Sigmoid colon (tissue), 6 donors: ENCODE measurements at regions not wholly inside any gene's neighbourhood (a gene's known extent, or its start where the extent isn't known, plus 50 kb on each side); places are given as distances from the start of the nearest gene placed in this dataset.

Source experiments
- DNase-seq: peaks from one replicate; pipeline ENCODE4 v3.0.0-alpha.2; 2019
- H3K27ac ChIP-seq, 4 donors: fragments of 200-600 bp; sonication (generic); one replicate each; pipeline ENCODE4 v1.5.1; 2016 to 2019; ENCODE audit warnings: mild to moderate bottlenecking in 1 of 4
- H3K27me3 ChIP-seq, 3 donors: fragments of 200-600 bp; sonication (generic); one replicate each; pipeline ENCODE4 v1.5.1; 2019; ENCODE audit warnings: mild to moderate bottlenecking in 1 of 3
- H3K36me3 ChIP-seq, 4 donors: fragments of 200-600 bp; sonication (generic); one replicate each; pipeline ENCODE4 v1.5.1; 2016 to 2019
- H3K4me1 ChIP-seq, 4 donors: fragments of 200-600 bp; sonication (generic); one replicate each; pipeline ENCODE4 v1.5.1; 2017 to 2019
- H3K4me3 ChIP-seq, 4 donors: fragments of 200-600 bp; sonication (generic); one replicate each; pipeline ENCODE4 v1.5.1; 2017 to 2019; ENCODE audit warnings: mild to moderate bottlenecking in 2 of 4, moderate library complexity in 1 of 4
- H3K9me3 ChIP-seq, 4 donors: fragments of 200-600 bp in 3 of 4; sonication (generic) in 3 of 4; one replicate each; pipeline versions ENCODE4 v1.5.1 to v1.6.1; 2013 to 2019
- EP300 ChIP-seq, 4 donors: sonication (generic); formaldehyde crosslinking; IDR thresholded peaks; one replicate each; pipeline ENCODE4 v1.6.1; 2017; ENCODE audit warnings: antibody characterized with exemption in 4 of 4
- POLR2A ChIP-seq, 2 donors: fragments of 450-650 bp; IDR thresholded peaks; one replicate each; pipeline ENCODE4 v1.6.1; 2016; ENCODE audit warnings: antibody characterized with exemption in 2 of 2, mild to moderate bottlenecking in 2 of 2, moderate library complexity in 2 of 2
- POLR2AphosphoS5 ChIP-seq, 4 donors: sonication (generic); formaldehyde crosslinking; IDR thresholded peaks; one replicate each; pipeline ENCODE4 v1.6.1; 2017; ENCODE audit warnings: antibody characterized with exemption in 4 of 4
- WGBS, 2 donors: extraction: QIAGEN DNeasy Blood & Tissue Kit; methylation state at CpG; one replicate each; pipeline ENCODE4 v1.1.7; 2013; 5-methylcytosine and 5-hydroxymethylcytosine counted together
- intact Hi-C: fragments of 100-400 bp; cut with DNase I; formaldehyde crosslinking; loops from one replicate; pipeline ENCODE4 v1.15.1; 2023
- TF ChIP-seq, protein P1 (sequence below), 4 experiments: fragments of 450-650 bp in 3 of 4; fragments of 200-600 bp in 1 of 4; IDR thresholded peaks; one replicate each; pipeline ENCODE4 v1.5.1; 2016 to 2019; ENCODE audit warnings: antibody characterized with exemption in 4 of 4, mild to moderate bottlenecking in 3 of 4, moderate library complexity in 2 of 4
- donor health status: healthy with polysubstance abuse.
- donor health status: healthy.

- DNase-seq: no peak
- TF ChIP-seq, protein P1, sequence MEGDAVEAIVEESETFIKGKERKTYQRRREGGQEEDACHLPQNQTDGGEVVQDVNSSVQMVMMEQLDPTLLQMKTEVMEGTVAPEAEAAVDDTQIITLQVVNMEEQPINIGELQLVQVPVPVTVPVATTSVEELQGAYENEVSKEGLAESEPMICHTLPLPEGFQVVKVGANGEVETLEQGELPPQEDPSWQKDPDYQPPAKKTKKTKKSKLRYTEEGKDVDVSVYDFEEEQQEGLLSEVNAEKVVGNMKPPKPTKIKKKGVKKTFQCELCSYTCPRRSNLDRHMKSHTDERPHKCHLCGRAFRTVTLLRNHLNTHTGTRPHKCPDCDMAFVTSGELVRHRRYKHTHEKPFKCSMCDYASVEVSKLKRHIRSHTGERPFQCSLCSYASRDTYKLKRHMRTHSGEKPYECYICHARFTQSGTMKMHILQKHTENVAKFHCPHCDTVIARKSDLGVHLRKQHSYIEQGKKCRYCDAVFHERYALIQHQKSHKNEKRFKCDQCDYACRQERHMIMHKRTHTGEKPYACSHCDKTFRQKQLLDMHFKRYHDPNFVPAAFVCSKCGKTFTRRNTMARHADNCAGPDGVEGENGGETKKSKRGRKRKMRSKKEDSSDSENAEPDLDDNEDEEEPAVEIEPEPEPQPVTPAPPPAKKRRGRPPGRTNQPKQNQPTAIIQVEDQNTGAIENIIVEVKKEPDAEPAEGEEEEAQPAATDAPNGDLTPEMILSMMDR (IDR thresholded peaks at IDR 0.05): no peak
- no peak for TF ChIP-seq EP300 (IDR thresholded peaks at IDR 0.05)
- no peak for TF ChIP-seq POLR2A (IDR thresholded peaks at IDR 0.05)
- H3K36me3 ChIP-seq: no peaks in the 10 kb centered on the region
- no peak overlapping the region for H3K27ac ChIP-seq
- intact Hi-C loops: no loop called here
- H3K27me3 ChIP-seq: no peaks in the 10 kb centered on the region
- 80 to 89% methylated on average over 9 of the region's 9 CpGs for WGBS, 2 donors
- H3K9me3 ChIP-seq: no peaks in the 10 kb centered on the region
- H3K4me1 ChIP-seq: no peaks in the 10 kb centered on the region
- H3K4me3 ChIP-seq: no peak overlapping the region
Measured at GRCh38 chr20:53880108-53880641, 190.2 kb downstream of the BCAS1 start.

DNA sequence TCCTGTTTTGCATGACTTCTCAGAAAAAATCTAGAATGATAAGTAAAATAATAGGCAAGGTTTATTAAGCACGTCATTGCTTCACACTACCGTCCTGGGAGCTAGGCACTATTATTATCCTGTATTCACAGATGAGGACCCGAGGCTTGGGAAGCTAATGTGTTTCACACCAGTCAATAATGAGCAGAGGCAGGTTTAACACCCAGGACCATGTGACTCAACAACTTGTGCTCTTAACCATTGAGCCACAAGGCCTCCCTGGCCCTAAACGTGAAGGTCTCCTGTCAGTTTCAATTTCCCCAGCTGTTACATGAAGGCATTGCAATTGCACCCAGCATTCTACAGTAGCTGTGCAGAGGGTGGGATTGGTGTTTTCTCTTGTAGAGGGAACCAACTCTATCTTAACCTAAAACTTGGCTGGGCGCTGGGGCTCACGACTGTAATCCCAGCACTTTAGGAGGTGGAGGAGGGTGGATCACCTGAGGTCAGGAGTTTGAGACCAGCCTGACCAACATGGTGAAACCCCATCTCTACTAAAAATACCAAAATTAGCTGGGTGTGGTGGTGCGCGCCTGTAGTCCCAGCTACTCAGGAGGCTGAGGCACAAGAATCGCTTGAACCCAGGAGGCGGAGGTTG, 191.2 kb downstream of the BCAS1 start:
- Histone ChIP-seq H3K36me3 (no peaks in the 10 kb centered on the region), H3K9me3 (no peaks in the 10 kb centered on the region), H3K27ac (no peak overlapping the region), H3K4me1 (no peaks in the 10 kb centered on the region), H3K4me3 (no peak overlapping the region), H3K27me3 (no peaks in the 10 kb centered on the region)
- 58 to 75% methylated on average over 10 of the region's 10 CpGs for WGBS, 2 donors
- TF ChIP-seq EP300 (IDR thresholded peaks at IDR 0.05) (no peak), POLR2AphosphoS5 (IDR thresholded peaks at IDR 0.05) (no peak), POLR2A (IDR thresholded peaks at IDR 0.05) (no peak)
- TF ChIP-seq, protein P1 (IDR thresholded peaks at IDR 0.05): no peak
- no peak for DNase-seq
- intact Hi-C loops: no loop called here

DNA sequence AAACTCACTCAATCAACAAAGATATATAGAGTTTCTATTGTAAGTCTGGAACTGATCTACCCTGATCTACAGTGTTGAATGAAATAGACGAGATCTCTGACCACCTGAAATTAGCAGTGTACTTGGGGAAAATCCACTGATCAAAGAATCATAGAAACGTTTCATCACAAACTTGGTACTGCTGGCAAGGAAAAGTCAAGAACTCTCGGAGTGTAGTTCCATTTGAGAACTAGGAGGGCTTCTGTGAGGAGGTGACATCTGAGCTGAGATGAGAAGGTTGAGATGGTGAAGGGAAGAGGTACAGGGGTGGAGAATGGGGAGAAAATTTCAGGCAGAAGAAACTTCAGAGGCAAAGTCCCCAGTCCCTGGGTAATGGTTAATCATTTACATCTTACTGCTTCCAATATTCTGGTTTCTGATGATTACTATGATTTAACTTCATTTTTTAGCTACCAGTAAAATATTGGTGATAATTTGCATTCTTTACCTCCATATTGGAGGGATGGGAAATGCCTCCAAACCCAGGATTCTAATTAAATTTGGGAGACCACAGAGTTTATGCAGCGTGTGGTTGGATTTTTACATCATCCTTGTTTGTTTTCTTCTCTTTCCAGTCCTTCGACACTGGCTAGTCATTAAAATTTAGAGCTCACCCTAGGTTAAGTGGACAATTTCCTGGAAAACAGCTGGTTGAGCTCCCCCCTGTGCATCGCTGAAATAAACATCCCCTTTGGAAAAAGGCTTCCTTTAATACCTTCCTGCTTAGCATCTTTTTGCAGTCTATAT, 191.9 kb downstream of the BCAS1 start:
- intact Hi-C loops: no loop called here
- Histone ChIP-seq H3K4me1 (no peaks in the 10 kb centered on the region), H3K4me3 (no peak overlapping the region), H3K36me3 (no peaks in the 10 kb centered on the region), H3K9me3 (no peaks in the 10 kb centered on the region), H3K27me3 (no peaks in the 10 kb centered on the region), H3K27ac (no peak overlapping the region)
- TF ChIP-seq, protein P1 (IDR thresholded peaks at IDR 0.05): peak in 1 of 4 experiments; percentile 6
- no peak for TF ChIP-seq POLR2A (IDR thresholded peaks at IDR 0.05)
- 24 to 63% methylated on average over 6 of the region's 6 CpGs for WGBS, 2 donors
- DNase-seq: no peak

GRCh38 chr20:53876956-53877355, 193.4 kb downstream of the BCAS1 start:
- TF ChIP-seq POLR2AphosphoS5 (IDR thresholded peaks at IDR 0.05) (no peak), EP300 (IDR thresholded peaks at IDR 0.05) (no peak)
- TF ChIP-seq, protein P1 (IDR thresholded peaks at IDR 0.05): no peak
- H3K36me3 ChIP-seq: no peaks in the 10 kb centered on the region
- H3K9me3 ChIP-seq: no peaks in the 10 kb centered on the region
- DNase-seq: no peak
- H3K27ac ChIP-seq: no peak overlapping the region
- H3K4me1 ChIP-seq: peaks cover 0 to 5% (median 5%) of the 10 kb centered on the region in 4 donors
- 93 to 97% methylated on average over 10 of the region's 10 CpGs for WGBS, 2 donors
- H3K27me3 ChIP-seq: no peaks in the 10 kb centered on the region
- no peak overlapping the region for H3K4me3 ChIP-seq
- intact Hi-C loops: no loop called here
